Upper lobe of left lung (tissue), 6 donors: ENCODE measurements at regions not wholly inside any gene's neighbourhood (a gene's known extent, or its start where the extent isn't known, plus 50 kb on each side); places are given as distances from the start of the nearest gene placed in this dataset.

Source experiments
- ATAC-seq, 2 donors: fragments of 200-7000 bp; cut with Tn5 transposase; one replicate each; pipeline ENCODE4 v1.9.1; 2022; ENCODE audit warnings: mild to moderate bottlenecking in 2 of 2, moderate library complexity in 2 of 2; ENCODE audit not compliant: low FRiP score in 2 of 2
- DNase-seq, 2 donors: peaks; one replicate each; pipeline ENCODE4 v3.0.0-alpha.2; 2019 to 2020
- H3K27ac ChIP-seq, 4 donors: fragments of 200-600 bp; sonication (generic); one replicate each; pipeline ENCODE4 v1.5.1; 2016 to 2019
- H3K27me3 ChIP-seq, 4 donors: fragments of 200-600 bp; sonication (generic); one replicate each; pipeline ENCODE4 v1.5.1; 2017 to 2019
- H3K36me3 ChIP-seq, 4 donors: fragments of 200-600 bp; sonication (generic); one replicate each; pipeline ENCODE4 v1.5.1; 2016 to 2019
- H3K4me1 ChIP-seq, 4 donors: fragments of 200-600 bp; sonication (generic); one replicate each; pipeline ENCODE4 v1.5.1; 2018 to 2019
- H3K4me3 ChIP-seq, 4 donors: fragments of 200-600 bp; sonication (generic); one replicate each; pipeline ENCODE4 v1.5.1; 2017 to 2019; ENCODE audit warnings: mild to moderate bottlenecking in 2 of 4, moderate library complexity in 1 of 4
- H3K9me3 ChIP-seq, 4 donors: fragments of 200-600 bp; sonication (generic); one replicate each; pipeline ENCODE4 v1.5.1; 2018 to 2019
- CTCF ChIP-seq, 6 experiments: fragments of 450-650 bp in 4 of 6; fragments of 200-600 bp in 2 of 6; sonication (generic) in 2 of 6; IDR thresholded peaks; one replicate each; pipeline ENCODE4 v1.5.1; 2016 to 2019; ENCODE audit warnings: antibody characterized with exemption in 6 of 6
- EP300 ChIP-seq, 4 donors: sonication (generic); formaldehyde crosslinking; IDR thresholded peaks; one replicate each; pipeline ENCODE4 v1.5.1; 2017; ENCODE audit warnings: antibody characterized with exemption in 4 of 4, control low read depth in 2 of 4
- POLR2A ChIP-seq, 4 donors: fragments of 450-650 bp; IDR thresholded peaks; one replicate each; pipeline ENCODE4 v1.5.1; 2016 to 2017; ENCODE audit warnings: antibody characterized with exemption in 4 of 4, mild to moderate bottlenecking in 2 of 4
- POLR2AphosphoS5 ChIP-seq, 2 donors: sonication (generic); formaldehyde crosslinking; IDR thresholded peaks; one replicate each; pipeline ENCODE4 v1.5.1; 2017; ENCODE audit warnings: antibody characterized with exemption in 2 of 2
- WGBS, 2 donors: methylation state at CpG; one replicate each; pipeline ENCODE4 v1.1.5; 2017 to 2018; 5-methylcytosine and 5-hydroxymethylcytosine counted together
- donor health status: DM: no; HTN: no; CAD: no; lungs with moderate emphysema.
- donor health status: DM: no; HTN: yes; CAD: no; lungs with severe emphysema.

- no peaks in the 10 kb centered on the region for H3K27me3 ChIP-seq
- no peaks in the 10 kb centered on the region for H3K36me3 ChIP-seq
- ATAC-seq (no peak), DNase-seq (no peak)
- no peak for TF ChIP-seq POLR2AphosphoS5 (IDR thresholded peaks at IDR 0.05)
- no peak for TF ChIP-seq POLR2A (IDR thresholded peaks at IDR 0.05)
- TF ChIP-seq CTCF (IDR thresholded peaks at IDR 0.05) = no peak
- no peak for TF ChIP-seq EP300 (IDR thresholded peaks at IDR 0.05)
- H3K27ac ChIP-seq = no peak overlapping the region
- H3K4me1 ChIP-seq = peaks cover 0 to 7% (median 4%) of the 10 kb centered on the region in 4 donors
- peaks cover 0 to 7% (median 0%) of the 10 kb centered on the region in 4 donors for H3K9me3 ChIP-seq
- H3K4me3 ChIP-seq = no peak overlapping the region
- 77 to 86% methylated on average over 8 of the region's 8 CpGs for WGBS, 2 donors
Measured at GRCh38 chr17:33522623-33523022, 229.5 kb upstream of the ASIC2 start.

GRCh38 chr17:33523577-33523981, 230.5 kb upstream of the ASIC2 start:
- Histone ChIP-seq H3K27me3 (no peaks in the 10 kb centered on the region), H3K27ac (no peak overlapping the region), H3K36me3 (no peaks in the 10 kb centered on the region), H3K4me3 (no peak overlapping the region), H3K9me3 (peaks cover 0 to 9% (median 0%) of the 10 kb centered on the region in 4 donors), H3K4me1 (peaks cover 0 to 7% (median 4%) of the 10 kb centered on the region in 4 donors)
- TF ChIP-seq CTCF (IDR thresholded peaks at IDR 0.05) (no peak), EP300 (IDR thresholded peaks at IDR 0.05) (no peak), POLR2A (IDR thresholded peaks at IDR 0.05) (no peak), POLR2AphosphoS5 (IDR thresholded peaks at IDR 0.05) (no peak)
- peak; percentile 51 to 89 for ATAC-seq
- no peak for DNase-seq
- WGBS, 2 donors = 37 to 57% methylated on average over 5 of the region's 5 CpGs

GRCh38 chr17:33525186-33525585, 232.1 kb upstream of the ASIC2 start:
- no peak for DNase-seq
- no peaks in the 10 kb centered on the region for H3K27me3 ChIP-seq
- WGBS, 2 donors = 89 to 95% methylated on average over 7 of the region's 7 CpGs

GRCh38 chr17:33526717-33527116, 233.6 kb upstream of the ASIC2 start:
- no peak for DNase-seq
- Histone ChIP-seq H3K27me3 (no peaks in the 10 kb centered on the region), H3K27ac (no peak overlapping the region), H3K4me3 (no peak overlapping the region), H3K4me1 (no peaks in the 10 kb centered on the region), H3K9me3 (peaks cover 0 to 9% (median 0%) of the 10 kb centered on the region in 4 donors), H3K36me3 (no peaks in the 10 kb centered on the region)
- no peak for ATAC-seq
- 72 to 86% methylated on average over 5 of the region's 5 CpGs for WGBS, 2 donors
- TF ChIP-seq EP300 (IDR thresholded peaks at IDR 0.05) (no peak), POLR2AphosphoS5 (IDR thresholded peaks at IDR 0.05) (no peak), POLR2A (IDR thresholded peaks at IDR 0.05) (no peak)

More at GRCh38 chr17:33525186-33525585, 232.1 kb upstream of the ASIC2 start:
- ATAC-seq = no peak
- H3K36me3 ChIP-seq = no peaks in the 10 kb centered on the region
- TF ChIP-seq CTCF (IDR thresholded peaks at IDR 0.05) (no peak), POLR2A (IDR thresholded peaks at IDR 0.05) (no peak), EP300 (IDR thresholded peaks at IDR 0.05) (no peak), POLR2AphosphoS5 (IDR thresholded peaks at IDR 0.05) (no peak)
- H3K9me3 ChIP-seq = peaks cover 0 to 9% (median 0%) of the 10 kb centered on the region in 4 donors
- peaks cover 0 to 6% (median 4%) of the 10 kb centered on the region in 4 donors for H3K4me1 ChIP-seq
- H3K4me3 ChIP-seq = no peak overlapping the region
- H3K27ac ChIP-seq = no peak overlapping the region

GRCh38 chr17:33527290-33527689, 234.2 kb upstream of the ASIC2 start:
- Histone ChIP-seq H3K27ac (no peak overlapping the region), H3K4me3 (no peak overlapping the region), H3K4me1 (no peaks in the 10 kb centered on the region), H3K27me3 (no peaks in the 10 kb centered on the region), H3K36me3 (no peaks in the 10 kb centered on the region), H3K9me3 (peaks cover 0 to 9% (median 0%) of the 10 kb centered on the region in 4 donors)
- TF ChIP-seq CTCF (IDR thresholded peaks at IDR 0.05) (no peak), POLR2A (IDR thresholded peaks at IDR 0.05) (no peak), POLR2AphosphoS5 (IDR thresholded peaks at IDR 0.05) (no peak), EP300 (IDR thresholded peaks at IDR 0.05) (no peak)
- ATAC-seq = no peak
- DNase-seq = no peak
- 71 to 79% methylated on average over 3 of the region's 3 CpGs for WGBS, 2 donors
